ENCODE measurements at regions not wholly inside any gene's neighbourhood (a gene's known extent, or its start where the extent isn't known, plus 50 kb on each side); places are given as distances from the start of the nearest gene placed in this dataset.
"Not testable (repeated sequence)": the region's sequence is repeated elsewhere in the genome, so short reads cannot be mapped to it uniquely, and the experiment has no call there.

- TF ChIP-seq POLR2AphosphoS5 (IDR thresholded peaks at IDR 0.05) (no peak), POLR2A (IDR thresholded peaks at IDR 0.05; ENCODE audit: low read depth) (no peak), CTCF (IDR thresholded peaks at IDR 0.05) (no peak), EP300 (IDR thresholded peaks at IDR 0.05) (no peak)
- Histone ChIP-seq H3K4me3 (no peak overlapping the region), H3K27ac (replicated peaks in 1 of 4) (no peak overlapping the region), H3K27me3 (no peaks in the 10 kb centered on the region), H3K4me1 (no peaks in the 10 kb centered on the region), H3K36me3 (no peaks in the 10 kb centered on the region), H3K9me3 (peaks cover 0 to 10% (median 3%) of the 10 kb centered on the region in 4 donors)
- WGBS, result 80% methylated on average over 3 of the region's 3 CpGs
- DNase-seq (ENCODE audit: extremely low spot score), result no peak
- intact Hi-C loops (cut with DNase I), result no loop called here
Observed at GRCh38 chr18:9048808-9049494, 53.5 kb upstream of the NDUFV2 start.

GRCh38 chr18:9049495-9049809, 53.0 kb upstream of the NDUFV2 start:
- intact Hi-C loops (cut with DNase I), result no loop called here

GRCh38 chr18:9050628-9051284, 51.7 kb upstream of the NDUFV2 start:
- H3K27ac ChIP-seq (replicated peaks in 1 of 4); H3K4me3 ChIP-seq; H3K27me3 ChIP-seq; intact Hi-C loops (cut with DNase I); H3K36me3 ChIP-seq; DNase-seq (ENCODE audit: extremely low spot score): not testable (repeated sequence)
- Histone ChIP-seq H3K9me3 (peaks cover 0 to 10% (median 3%) of the 10 kb centered on the region in 4 donors), H3K4me1 (peaks cover 8 to 12% (median 10%) of the 10 kb centered on the region in 4 donors)
- WGBS, result 100% methylated on average over 1 of the region's 1 CpG

More at GRCh38 chr18:9049495-9049809, 53.0 kb upstream of the NDUFV2 start:
- DNase-seq (ENCODE audit: extremely low spot score), result no peak
- TF ChIP-seq EP300 (IDR thresholded peaks at IDR 0.05) (no peak), POLR2AphosphoS5 (IDR thresholded peaks at IDR 0.05) (no peak)
- Histone ChIP-seq H3K4me3 (no peak overlapping the region), H3K27ac (replicated peaks in 1 of 4) (no peak overlapping the region), H3K4me1 (peaks cover 0 to under 1% (median 0%) of the 10 kb centered on the region in 4 donors), H3K27me3 (no peaks in the 10 kb centered on the region), H3K36me3 (no peaks in the 10 kb centered on the region), H3K9me3 (peaks cover 0 to 10% (median 3%) of the 10 kb centered on the region in 4 donors)
